Astrocyte of the spinal cord (primary cell): ENCODE measurements at regions not wholly inside any gene's neighbourhood (a gene's known extent, or its start where the extent isn't known, plus 50 kb on each side); places are given as distances from the start of the nearest gene placed in this dataset.

Experiments
- DNase-seq: peaks from one replicate; pipeline ENCODE4 v3.0.0; 2011; ENCODE audit warnings: low read depth, low spot score
- H3K4me3 ChIP-seq: 2 replicates; pipeline ENCODE4 v1.5.1; 2011; ENCODE audit warnings: low read depth, mild to moderate bottlenecking, low read length, moderate library complexity
- CTCF ChIP-seq: IDR thresholded peaks from 2 replicates; pipeline ENCODE4 v1.5.1; 2012; ENCODE audit warnings: low read depth, mild to moderate bottlenecking, low read length, inconsistent platforms
- in situ Hi-C: cut with HindIII; loops from 2 replicates; pipeline ENCODE4 v1.10.0; 2017; ENCODE audit warnings: low sequenced_read_pairs

GRCh38 chr3:71991046-71991445 lies 206.1 kb upstream of the PROK2 start:
- DNase-seq: no peak
- no peak overlapping the region for H3K4me3 ChIP-seq
- in situ Hi-C loops: no loop called here
- TF ChIP-seq CTCF: no peak

GRCh38 chr3:71990545-71990944 lies 205.6 kb upstream of the PROK2 start:
- in situ Hi-C loops: no loop called here
- DNase-seq: no peak
- no peak overlapping the region for H3K4me3 ChIP-seq
- no peak for TF ChIP-seq CTCF

- in situ Hi-C loops: no loop called here
- no peak for TF ChIP-seq CTCF
- DNase-seq: peak; percentile 42
- H3K4me3 ChIP-seq: no peak overlapping the region
Observed at GRCh38 chr3:71989165-71989564, 204.2 kb upstream of the PROK2 start.

GRCh38 chr3:71987828-71988227 lies 202.9 kb upstream of the PROK2 start:
- in situ Hi-C loops: no loop called here
- DNase-seq: peak; percentile 59
- no peak for TF ChIP-seq CTCF
- H3K4me3 ChIP-seq: no peak overlapping the region

- in situ Hi-C loops: no loop called here
- TF ChIP-seq CTCF: peak; percentile 46
- no peak overlapping the region for H3K4me3 ChIP-seq
- peak; percentile 18 for DNase-seq
Observed at GRCh38 chr3:71987089-71987735, 202.3 kb upstream of the PROK2 start.

GRCh38 chr3:71986606-71987005 lies 201.7 kb upstream of the PROK2 start:
- H3K4me3 ChIP-seq: no peak overlapping the region
- no peak for TF ChIP-seq CTCF
- in situ Hi-C loops: no loop called here
- no peak for DNase-seq
